AG09319 (cell line): ENCODE measurements at regions not wholly inside any gene's neighbourhood (a gene's known extent, or its start where the extent isn't known, plus 50 kb on each side); places are given as distances from the start of the nearest gene placed in this dataset.

Experiments
- DNase-seq: peaks from one replicate; pipeline ENCODE4 v3.0.0-alpha.2; 2010; ENCODE audit warnings: low read depth; ENCODE audit errors: extremely low read depth
- TF ChIP-seq, protein P1 (sequence below): IDR thresholded peaks from 2 replicates; pipeline ENCODE4 v1.5.1; 2011; ENCODE audit warnings: low read depth, mild to moderate bottlenecking, inconsistent platforms, low read length, moderate library complexity

DNA sequence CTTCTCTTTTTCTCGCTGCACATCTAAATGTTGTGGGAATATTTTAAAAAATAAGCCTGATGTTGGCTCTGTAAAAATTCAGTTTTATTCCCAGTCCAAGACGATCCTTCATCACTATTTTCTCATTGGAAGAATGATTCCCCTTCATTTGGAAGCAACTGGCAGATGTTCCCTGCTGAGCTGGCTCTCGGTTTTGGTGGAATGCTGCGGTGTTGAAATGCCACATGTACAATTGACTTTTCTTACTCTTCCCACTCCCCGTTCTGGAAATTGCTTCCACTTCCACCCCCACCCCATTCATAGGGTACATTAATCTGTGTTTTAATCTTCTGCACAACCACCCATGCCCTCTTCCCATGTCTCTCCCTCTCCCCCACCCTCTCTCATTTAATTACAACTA is 496.3 kb upstream of the MAP3K7 start:
- TF ChIP-seq, protein P1, sequence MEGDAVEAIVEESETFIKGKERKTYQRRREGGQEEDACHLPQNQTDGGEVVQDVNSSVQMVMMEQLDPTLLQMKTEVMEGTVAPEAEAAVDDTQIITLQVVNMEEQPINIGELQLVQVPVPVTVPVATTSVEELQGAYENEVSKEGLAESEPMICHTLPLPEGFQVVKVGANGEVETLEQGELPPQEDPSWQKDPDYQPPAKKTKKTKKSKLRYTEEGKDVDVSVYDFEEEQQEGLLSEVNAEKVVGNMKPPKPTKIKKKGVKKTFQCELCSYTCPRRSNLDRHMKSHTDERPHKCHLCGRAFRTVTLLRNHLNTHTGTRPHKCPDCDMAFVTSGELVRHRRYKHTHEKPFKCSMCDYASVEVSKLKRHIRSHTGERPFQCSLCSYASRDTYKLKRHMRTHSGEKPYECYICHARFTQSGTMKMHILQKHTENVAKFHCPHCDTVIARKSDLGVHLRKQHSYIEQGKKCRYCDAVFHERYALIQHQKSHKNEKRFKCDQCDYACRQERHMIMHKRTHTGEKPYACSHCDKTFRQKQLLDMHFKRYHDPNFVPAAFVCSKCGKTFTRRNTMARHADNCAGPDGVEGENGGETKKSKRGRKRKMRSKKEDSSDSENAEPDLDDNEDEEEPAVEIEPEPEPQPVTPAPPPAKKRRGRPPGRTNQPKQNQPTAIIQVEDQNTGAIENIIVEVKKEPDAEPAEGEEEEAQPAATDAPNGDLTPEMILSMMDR, result no peak
- DNase-seq, result no peak

DNA sequence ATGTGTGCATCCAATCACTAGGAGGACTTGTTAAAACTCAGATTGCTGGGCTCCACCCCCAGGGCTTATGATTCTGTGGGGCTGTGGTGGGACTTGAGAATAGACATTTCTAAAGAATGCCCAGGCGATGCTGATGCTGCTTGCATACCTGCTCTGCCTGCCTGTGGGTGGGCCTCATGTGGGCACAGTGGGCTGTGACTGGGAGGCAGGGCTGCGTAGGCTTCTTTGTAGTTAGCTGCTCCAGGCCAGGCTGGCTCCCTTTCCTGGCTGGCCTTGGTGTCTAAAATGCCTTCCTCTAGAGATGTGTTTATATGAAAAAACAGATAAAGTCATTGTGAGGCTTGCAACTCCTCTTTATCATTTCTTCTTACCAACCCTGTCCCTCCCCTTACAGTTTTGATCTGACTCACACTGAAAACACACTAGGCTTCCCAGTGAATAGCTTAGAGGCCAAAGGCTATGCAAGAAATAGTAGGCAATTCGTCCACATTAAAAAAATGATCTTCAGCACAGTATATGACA is 495.5 kb upstream of the MAP3K7 start:
- no peak for DNase-seq
- TF ChIP-seq, protein P1, result no peak

DNA sequence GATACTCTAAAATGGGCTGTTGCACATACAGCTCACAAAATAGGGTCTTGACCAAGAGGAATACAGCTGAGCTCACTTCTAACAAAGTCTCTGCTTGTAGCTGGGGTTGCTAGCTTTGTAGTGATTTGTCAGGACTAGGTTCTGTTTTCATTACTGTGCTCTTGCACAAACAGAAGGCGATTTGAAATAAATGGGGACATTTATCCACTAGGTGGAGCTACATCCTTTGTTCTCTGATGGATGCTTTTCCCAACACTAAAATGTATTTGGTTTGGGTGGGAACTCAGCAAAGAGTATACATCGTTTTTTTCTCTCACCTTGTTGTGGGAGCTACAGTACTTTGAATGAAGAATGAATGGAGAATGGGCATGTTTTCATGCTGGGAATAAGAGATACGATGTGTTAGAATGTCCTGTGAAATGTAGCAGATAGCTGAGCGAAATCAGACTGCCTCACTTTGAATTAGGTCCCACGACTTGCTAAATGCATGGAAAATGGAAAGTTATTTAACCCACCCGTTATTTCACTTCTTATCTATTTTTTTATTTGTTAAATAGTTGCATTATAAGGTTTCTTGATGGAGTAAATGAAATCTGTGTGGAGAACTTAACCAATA is 494.7 kb upstream of the MAP3K7 start:
- TF ChIP-seq, protein P1, result peak; percentile 42; the same call in 1 of the 2 replicates
- no peak for DNase-seq

DNA sequence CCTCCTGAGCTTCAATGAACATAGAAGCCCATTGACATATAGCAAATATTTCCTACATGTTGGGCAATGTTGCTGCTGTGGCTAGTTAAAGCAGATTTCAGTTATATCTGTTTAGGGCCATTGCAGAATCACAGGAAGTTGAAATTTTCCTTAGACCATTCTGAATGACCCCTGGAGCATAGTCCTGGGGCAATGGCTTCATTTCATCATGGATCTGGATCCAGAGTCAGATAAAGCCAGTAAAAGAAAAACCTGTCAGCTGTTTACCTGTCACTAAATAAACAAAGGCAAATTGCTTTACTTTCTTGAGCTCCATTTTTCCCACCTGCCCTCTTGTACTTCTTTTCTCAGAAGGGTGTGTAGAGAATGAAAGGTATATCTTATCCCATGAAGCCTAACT is 494.0 kb upstream of the MAP3K7 start:
- DNase-seq, result no peak
- TF ChIP-seq, protein P1, result no peak

DNA sequence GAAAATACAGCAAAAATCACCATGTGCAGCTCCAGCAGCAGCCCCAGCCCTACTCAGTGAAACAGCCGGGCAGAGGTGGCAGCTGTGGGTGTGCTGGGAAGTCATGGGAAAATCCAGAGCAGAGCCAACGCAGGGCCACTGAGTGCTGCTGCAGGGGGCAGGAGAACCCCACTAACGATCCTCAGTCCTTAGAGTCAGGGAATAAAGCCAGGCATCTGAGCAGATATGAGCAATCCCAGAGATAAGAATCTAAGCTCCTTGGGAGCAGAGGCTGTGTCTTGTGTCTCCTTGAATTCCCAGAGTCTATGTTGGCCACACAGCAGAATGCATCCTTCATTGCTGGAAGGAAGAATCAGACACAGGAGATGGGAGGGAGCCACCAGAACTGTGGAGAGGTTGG is 493.1 kb upstream of the MAP3K7 start:
- DNase-seq, result no peak
- TF ChIP-seq, protein P1, result no peak

DNA sequence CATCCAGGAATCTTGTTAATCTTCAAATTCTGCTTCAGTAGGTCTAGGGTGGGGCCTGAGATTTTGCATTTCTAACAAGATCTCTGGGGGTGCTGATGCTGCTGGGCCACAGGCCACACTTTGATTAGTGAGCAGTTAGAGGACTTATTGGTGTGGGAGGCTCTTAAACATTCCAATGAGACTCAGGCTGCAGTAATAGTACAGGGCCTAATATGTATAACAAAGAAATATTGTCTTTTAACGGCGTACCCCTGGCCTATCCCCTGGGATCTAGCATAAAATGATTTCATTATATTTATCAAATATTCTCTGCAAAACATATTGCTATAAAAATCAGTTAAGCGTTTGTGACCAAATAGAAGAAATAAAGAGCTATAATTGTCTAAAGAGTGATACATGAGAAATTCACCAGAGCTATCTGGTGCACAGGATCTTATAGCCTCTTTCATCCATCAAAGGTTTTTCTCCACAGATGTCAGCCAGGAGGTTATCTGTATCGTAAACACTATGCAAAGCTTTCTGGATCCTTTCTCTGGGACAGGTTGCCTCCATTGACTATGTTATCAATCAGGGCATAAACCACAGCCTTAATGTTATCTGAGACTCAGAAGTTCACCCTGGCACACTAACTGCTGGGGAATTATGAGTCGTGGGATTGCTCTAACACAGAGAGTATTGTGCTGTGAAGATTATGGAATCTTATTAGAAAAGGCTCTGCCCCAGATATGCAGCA is 488.5 kb upstream of the MAP3K7 start:
- TF ChIP-seq, protein P1, result no peak
- no peak for DNase-seq

DNA sequence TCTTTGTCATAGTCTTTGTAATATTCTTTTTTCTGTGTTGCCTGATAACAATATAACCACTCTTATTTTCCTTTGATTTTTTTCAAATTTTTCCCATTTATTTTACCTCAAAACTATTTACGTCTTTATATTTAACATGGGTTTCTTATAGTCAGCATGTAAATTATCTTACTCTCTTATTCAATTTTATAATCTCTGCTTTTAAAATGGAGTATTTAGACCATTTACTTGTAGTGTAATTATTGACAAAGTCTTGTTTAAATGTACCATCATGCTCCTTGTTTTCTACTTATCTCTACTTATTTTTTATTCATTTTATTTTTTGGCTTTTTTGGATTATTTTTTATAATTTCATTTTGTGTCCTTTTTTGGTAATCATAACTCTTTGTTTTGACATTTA is 476.5 kb upstream of the MAP3K7 start:
- DNase-seq, result no peak
- TF ChIP-seq, protein P1, result no peak
